ENCODE measurements at regions not wholly inside any gene's neighbourhood (a gene's known extent, or its start where the extent isn't known, plus 50 kb on each side); places are given as distances from the start of the nearest gene placed in this dataset.

GRCh38 chr4:129453524-129454200, 357.7 kb downstream of the C4orf33 start:
- no peaks in the 10 kb centered on the region for H3K9me3 ChIP-seq (ENCODE audit: control insufficient read depth, low read depth, low read length)
- H3K4me3 ChIP-seq (ENCODE audit: low read length) = no peak overlapping the region
- no peaks in the 10 kb centered on the region for H3K36me3 ChIP-seq (ENCODE audit: control insufficient read depth, insufficient read depth, low read length)
- no peak overlapping the region for H3K27ac ChIP-seq (ENCODE audit: low read length)
- no peaks in the 10 kb centered on the region for H3K4me1 ChIP-seq (ENCODE audit: control insufficient read depth, insufficient read depth, low read length)
- no peaks in the 10 kb centered on the region for H3K27me3 ChIP-seq (ENCODE audit: control insufficient read depth, insufficient read depth, low read length)
- WGBS (ENCODE audit: insufficient coverage, low lambda C conversion rate) = no CpG with 5 or more reads among the region's 4 CpGs
- DNase-seq = no peak

GRCh38 chr4:129455482-129455881, 359.5 kb downstream of the C4orf33 start:
- Histone ChIP-seq H3K36me3 (ENCODE audit: control insufficient read depth, insufficient read depth, low read length) (no peaks in the 10 kb centered on the region), H3K4me1 (ENCODE audit: control insufficient read depth, insufficient read depth, low read length) (no peaks in the 10 kb centered on the region), H3K9me3 (ENCODE audit: control insufficient read depth, low read depth, low read length) (no peaks in the 10 kb centered on the region), H3K27ac (ENCODE audit: low read length) (no peak overlapping the region), H3K27me3 (ENCODE audit: control insufficient read depth, insufficient read depth, low read length) (no peaks in the 10 kb centered on the region), H3K4me3 (ENCODE audit: low read length) (no peak overlapping the region)
- no CpG with 5 or more reads among the region's 1 CpG for WGBS (ENCODE audit: insufficient coverage, low lambda C conversion rate)
- no peak for DNase-seq

- Histone ChIP-seq H3K9me3 (ENCODE audit: control insufficient read depth, low read depth, low read length) (no peaks in the 10 kb centered on the region), H3K36me3 (ENCODE audit: control insufficient read depth, insufficient read depth, low read length) (no peaks in the 10 kb centered on the region), H3K4me3 (ENCODE audit: low read length) (no peak overlapping the region), H3K27ac (ENCODE audit: low read length) (no peak overlapping the region), H3K4me1 (ENCODE audit: control insufficient read depth, insufficient read depth, low read length) (no peaks in the 10 kb centered on the region), H3K27me3 (ENCODE audit: control insufficient read depth, insufficient read depth, low read length) (no peaks in the 10 kb centered on the region)
- WGBS (ENCODE audit: insufficient coverage, low lambda C conversion rate) = 100% methylated on average over 1 of the region's 1 CpG
- DNase-seq = no peak
Measured at GRCh38 chr4:129468624-129469023, 372.7 kb downstream of the C4orf33 start.

GRCh38 chr4:129474698-129475097, 378.7 kb downstream of the C4orf33 start:
- Histone ChIP-seq H3K27ac (ENCODE audit: low read length) (no peak overlapping the region), H3K4me1 (ENCODE audit: control insufficient read depth, insufficient read depth, low read length) (no peaks in the 10 kb centered on the region), H3K36me3 (ENCODE audit: control insufficient read depth, insufficient read depth, low read length) (no peaks in the 10 kb centered on the region), H3K27me3 (ENCODE audit: control insufficient read depth, insufficient read depth, low read length) (no peaks in the 10 kb centered on the region), H3K4me3 (ENCODE audit: low read length) (no peak overlapping the region), H3K9me3 (ENCODE audit: control insufficient read depth, low read depth, low read length) (no peaks in the 10 kb centered on the region)
- DNase-seq = no peak
- WGBS (ENCODE audit: insufficient coverage, low lambda C conversion rate) = no CpG with 5 or more reads among the region's 4 CpGs

- Histone ChIP-seq H3K4me3 (ENCODE audit: low read length) (no peak overlapping the region), H3K27me3 (ENCODE audit: control insufficient read depth, insufficient read depth, low read length) (no peaks in the 10 kb centered on the region), H3K27ac (ENCODE audit: low read length) (no peak overlapping the region), H3K4me1 (ENCODE audit: control insufficient read depth, insufficient read depth, low read length) (no peaks in the 10 kb centered on the region), H3K36me3 (ENCODE audit: control insufficient read depth, insufficient read depth, low read length) (no peaks in the 10 kb centered on the region), H3K9me3 (ENCODE audit: control insufficient read depth, low read depth, low read length) (no peaks in the 10 kb centered on the region)
- DNase-seq = no peak
- no CpG with 5 or more reads among the region's 2 CpGs for WGBS (ENCODE audit: insufficient coverage, low lambda C conversion rate)
Measured at GRCh38 chr4:129481107-129481506, 385.2 kb downstream of the C4orf33 start.

- no peaks in the 10 kb centered on the region for H3K27me3 ChIP-seq (ENCODE audit: control insufficient read depth, insufficient read depth, low read length)
- no peak for DNase-seq
- H3K4me1 ChIP-seq (ENCODE audit: control insufficient read depth, insufficient read depth, low read length) = no peaks in the 10 kb centered on the region
- WGBS (ENCODE audit: insufficient coverage, low lambda C conversion rate) = 100% methylated on average over 1 of the region's 1 CpG
- no peaks in the 10 kb centered on the region for H3K9me3 ChIP-seq (ENCODE audit: control insufficient read depth, low read depth, low read length)
- H3K36me3 ChIP-seq (ENCODE audit: control insufficient read depth, insufficient read depth, low read length) = no peaks in the 10 kb centered on the region
- H3K4me3 ChIP-seq (ENCODE audit: low read length) = no peak overlapping the region
- no peak overlapping the region for H3K27ac ChIP-seq (ENCODE audit: low read length)
Measured at GRCh38 chr4:129488427-129488826, 392.5 kb downstream of the C4orf33 start.

GRCh38 chr4:129490516-129490915, 394.6 kb downstream of the C4orf33 start:
- no peak for DNase-seq
- H3K4me1 ChIP-seq (ENCODE audit: control insufficient read depth, insufficient read depth, low read length) = no peaks in the 10 kb centered on the region
- no peaks in the 10 kb centered on the region for H3K36me3 ChIP-seq (ENCODE audit: control insufficient read depth, insufficient read depth, low read length)
- WGBS (ENCODE audit: insufficient coverage, low lambda C conversion rate) = no CpG with 5 or more reads among the region's 1 CpG
- no peak overlapping the region for H3K27ac ChIP-seq (ENCODE audit: low read length)
- no peaks in the 10 kb centered on the region for H3K27me3 ChIP-seq (ENCODE audit: control insufficient read depth, insufficient read depth, low read length)
- H3K9me3 ChIP-seq (ENCODE audit: control insufficient read depth, low read depth, low read length) = no peaks in the 10 kb centered on the region
- no peak overlapping the region for H3K4me3 ChIP-seq (ENCODE audit: low read length)

GRCh38 chr4:129498626-129499025, 402.7 kb downstream of the C4orf33 start:
- no CpG with 5 or more reads among the region's 1 CpG for WGBS (ENCODE audit: insufficient coverage, low lambda C conversion rate)
- H3K36me3 ChIP-seq (ENCODE audit: control insufficient read depth, insufficient read depth, low read length) = no peaks in the 10 kb centered on the region
- no peaks in the 10 kb centered on the region for H3K27me3 ChIP-seq (ENCODE audit: control insufficient read depth, insufficient read depth, low read length)
- no peak overlapping the region for H3K27ac ChIP-seq (ENCODE audit: low read length)
- no peaks in the 10 kb centered on the region for H3K4me1 ChIP-seq (ENCODE audit: control insufficient read depth, insufficient read depth, low read length)
- no peak for DNase-seq
- H3K4me3 ChIP-seq (ENCODE audit: low read length) = no peak overlapping the region
- no peaks in the 10 kb centered on the region for H3K9me3 ChIP-seq (ENCODE audit: control insufficient read depth, low read depth, low read length)

- Histone ChIP-seq H3K4me1 (ENCODE audit: control insufficient read depth, insufficient read depth, low read length) (no peaks in the 10 kb centered on the region), H3K27me3 (ENCODE audit: control insufficient read depth, insufficient read depth, low read length) (no peaks in the 10 kb centered on the region), H3K9me3 (ENCODE audit: control insufficient read depth, low read depth, low read length) (no peaks in the 10 kb centered on the region), H3K27ac (ENCODE audit: low read length) (no peak overlapping the region), H3K4me3 (ENCODE audit: low read length) (no peak overlapping the region), H3K36me3 (ENCODE audit: control insufficient read depth, insufficient read depth, low read length) (no peaks in the 10 kb centered on the region)
- no peak for DNase-seq
Measured at GRCh38 chr4:129514852-129515251, 418.9 kb downstream of the C4orf33 start.

GRCh38 chr4:129515356-129515755, 419.4 kb downstream of the C4orf33 start:
- Histone ChIP-seq H3K27ac (ENCODE audit: low read length) (no peak overlapping the region), H3K4me3 (ENCODE audit: low read length) (no peak overlapping the region), H3K9me3 (ENCODE audit: control insufficient read depth, low read depth, low read length) (no peaks in the 10 kb centered on the region), H3K4me1 (ENCODE audit: control insufficient read depth, insufficient read depth, low read length) (no peaks in the 10 kb centered on the region), H3K27me3 (ENCODE audit: control insufficient read depth, insufficient read depth, low read length) (no peaks in the 10 kb centered on the region), H3K36me3 (ENCODE audit: control insufficient read depth, insufficient read depth, low read length) (no peaks in the 10 kb centered on the region)
- 86% methylated on average over 1 of the region's 1 CpG for WGBS (ENCODE audit: insufficient coverage, low lambda C conversion rate)
- no peak for DNase-seq

- H3K4me1 ChIP-seq (ENCODE audit: control insufficient read depth, insufficient read depth, low read length) = no peaks in the 10 kb centered on the region
- 50% methylated on average over 1 of the region's 3 CpGs for WGBS (ENCODE audit: insufficient coverage, low lambda C conversion rate)
- no peaks in the 10 kb centered on the region for H3K27me3 ChIP-seq (ENCODE audit: control insufficient read depth, insufficient read depth, low read length)
- H3K27ac ChIP-seq (ENCODE audit: low read length) = no peak overlapping the region
- DNase-seq = no peak
- no peaks in the 10 kb centered on the region for H3K9me3 ChIP-seq (ENCODE audit: control insufficient read depth, low read depth, low read length)
- no peak overlapping the region for H3K4me3 ChIP-seq (ENCODE audit: low read length)
- H3K36me3 ChIP-seq (ENCODE audit: control insufficient read depth, insufficient read depth, low read length) = no peaks in the 10 kb centered on the region
Measured at GRCh38 chr4:129526812-129527211, 430.9 kb downstream of the C4orf33 start.
